Cardiac septum (tissue), 1 donor: ENCODE measurements at regions not wholly inside any gene's neighbourhood (a gene's known extent, or its start where the extent isn't known, plus 50 kb on each side); places are given as distances from the start of the nearest gene placed in this dataset.
A peak's percentile ranks its signal among the peaks of the same experiment; 100 is the strongest.

Experiments
- DNase-seq: peaks from one replicate; pipeline ENCODE4 v3.0.0-alpha.2; 2020; ENCODE audit warnings: low spot score
- intact Hi-C: fragments of 100-400 bp; cut with DNase I; formaldehyde crosslinking; loops from one replicate; pipeline ENCODE4 v1.14.0; 2022
- donor health status: DM: no; HTN: no; CAD: no.

DNA sequence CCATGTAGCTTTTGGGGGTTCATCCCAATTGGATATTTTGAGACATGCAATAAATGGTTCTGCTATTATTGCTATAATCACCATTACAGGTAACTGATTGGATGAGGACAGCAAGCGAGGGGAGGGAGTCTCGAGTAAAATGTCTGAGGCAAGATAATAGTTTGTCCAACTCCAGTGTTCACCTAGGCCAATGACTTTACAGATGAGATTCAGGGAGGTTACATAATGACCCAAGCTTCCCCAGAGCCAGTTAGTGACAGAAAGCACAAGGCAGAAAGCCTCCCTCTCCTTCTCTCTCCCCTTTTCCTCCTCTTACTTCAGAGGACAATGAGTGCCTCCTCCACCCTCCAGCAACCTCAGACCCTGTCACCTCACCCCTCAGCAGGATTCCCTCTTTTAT, 98.4 kb upstream of the GLS start:
- DNase-seq, result no peak
- intact Hi-C loops, result loop anchor here (5.0 to 10.0 kb wide), 2 partner anchors 250 to 397 kb away; no protein-coding TSS in a partner anchor

DNA sequence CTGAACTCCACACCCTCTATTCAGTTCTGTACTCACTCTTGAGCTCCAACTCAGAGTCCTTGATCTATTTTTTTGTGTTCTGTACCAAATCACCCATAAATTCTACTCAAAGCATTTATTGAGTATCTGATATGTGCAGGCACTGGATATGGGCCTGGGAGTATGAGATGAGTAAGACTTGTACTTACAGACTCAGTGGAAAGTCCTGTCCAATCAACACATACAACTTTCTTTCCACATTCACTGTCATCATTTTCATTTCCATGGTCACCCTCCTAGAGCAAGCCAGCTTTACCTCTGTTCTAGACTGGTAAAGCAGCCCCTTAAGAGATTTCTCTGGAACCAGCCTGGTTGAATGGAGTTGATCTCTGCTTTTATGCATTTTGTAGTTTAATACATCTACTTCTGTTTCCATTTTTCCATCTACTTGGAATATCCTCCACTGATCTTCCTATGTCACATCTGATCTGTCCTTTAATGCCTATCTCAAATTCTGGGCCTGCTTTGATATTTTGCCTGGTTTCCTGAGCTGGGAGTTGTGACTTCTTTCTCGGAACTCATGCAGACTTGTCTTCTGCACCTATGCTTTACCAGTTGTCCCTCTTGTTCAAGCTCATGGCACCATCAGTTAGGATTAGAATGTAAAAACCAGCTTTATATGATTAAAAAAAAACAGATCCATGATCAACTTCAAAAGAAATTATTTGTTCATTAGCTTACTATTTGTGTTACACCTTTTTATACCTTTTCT, 96.9 kb upstream of the GLS start:
- no peak for DNase-seq
- intact Hi-C loops, result loop anchor here (5.0 to 10.0 kb wide), 2 partner anchors 249 to 399 kb away; no protein-coding TSS in a partner anchor

- intact Hi-C loops, result loop anchor here (10.0 kb wide), 1 partner anchor 401 kb away; no protein-coding TSS in a partner anchor
- DNase-seq, result no peak
Measured at GRCh38 chr2:190785334-190785733, 95.3 kb upstream of the GLS start.

DNA sequence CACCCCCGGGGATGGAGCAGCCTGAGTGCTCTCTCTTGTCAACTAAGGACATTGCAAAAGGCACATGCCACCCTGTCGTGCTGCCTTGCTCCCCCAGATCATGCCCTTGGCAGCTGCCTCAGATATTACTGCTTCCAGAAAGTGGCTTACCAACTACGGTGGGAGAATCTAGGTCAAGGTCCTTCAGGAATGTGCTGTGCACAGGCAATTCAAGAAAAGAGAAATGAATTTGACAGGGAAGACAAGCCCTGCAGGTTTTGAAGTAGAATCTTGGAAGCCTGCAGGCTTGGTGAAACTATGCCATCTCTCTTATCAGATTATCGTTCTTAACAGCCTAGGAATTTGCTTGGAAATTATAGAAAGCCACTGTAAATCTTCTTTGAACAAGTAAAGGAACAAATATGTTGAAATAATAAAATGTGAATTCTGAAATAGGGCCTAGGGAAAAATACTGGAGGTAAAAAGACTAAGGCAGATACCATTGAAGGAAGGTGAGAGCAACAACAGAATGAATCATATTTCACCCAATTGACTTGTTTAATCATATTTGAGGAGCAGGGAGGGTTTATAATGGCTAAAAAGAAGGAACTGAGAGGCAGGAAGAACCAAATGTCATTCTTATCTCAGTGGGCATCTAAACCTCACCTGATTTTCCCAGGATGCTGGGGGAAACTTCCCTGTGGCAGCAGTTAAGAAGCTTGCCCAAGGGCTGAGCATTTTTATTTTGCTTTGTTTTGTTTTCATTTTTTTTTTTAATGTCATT, 94.0 kb upstream of the GLS start:
- DNase-seq, result no peak
- intact Hi-C loops, result loop anchor here (10.0 kb wide), 1 partner anchor 402 kb away; no protein-coding TSS in a partner anchor

DNA sequence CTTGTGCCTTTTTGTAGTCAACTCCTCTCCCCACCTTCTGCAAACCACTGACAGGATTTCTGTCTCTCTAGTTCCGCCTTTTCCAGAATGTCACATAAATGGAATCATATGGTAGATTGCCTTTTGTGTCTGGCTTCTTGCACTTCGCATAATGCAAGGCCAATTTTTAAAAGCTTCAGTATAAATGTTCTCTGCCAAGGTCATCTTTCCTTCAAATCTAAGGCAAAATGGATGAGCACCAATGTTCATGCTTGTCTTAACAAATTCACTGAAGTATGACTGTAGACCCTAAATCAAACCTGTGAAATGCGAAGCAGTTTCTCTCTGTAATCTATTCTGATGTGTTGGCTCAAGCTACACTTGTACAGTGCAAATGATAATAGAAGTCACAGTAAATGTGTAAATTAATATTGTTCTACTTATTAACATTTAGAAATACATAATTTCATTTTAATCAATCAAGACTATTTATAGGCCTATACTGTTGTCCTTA, 92.8 kb upstream of the GLS start:
- no peak for DNase-seq
- intact Hi-C loops, result loop anchor here (2.0 to 10.0 kb wide), 2 partner anchors 15 to 403 kb away; no protein-coding TSS in a partner anchor

DNA sequence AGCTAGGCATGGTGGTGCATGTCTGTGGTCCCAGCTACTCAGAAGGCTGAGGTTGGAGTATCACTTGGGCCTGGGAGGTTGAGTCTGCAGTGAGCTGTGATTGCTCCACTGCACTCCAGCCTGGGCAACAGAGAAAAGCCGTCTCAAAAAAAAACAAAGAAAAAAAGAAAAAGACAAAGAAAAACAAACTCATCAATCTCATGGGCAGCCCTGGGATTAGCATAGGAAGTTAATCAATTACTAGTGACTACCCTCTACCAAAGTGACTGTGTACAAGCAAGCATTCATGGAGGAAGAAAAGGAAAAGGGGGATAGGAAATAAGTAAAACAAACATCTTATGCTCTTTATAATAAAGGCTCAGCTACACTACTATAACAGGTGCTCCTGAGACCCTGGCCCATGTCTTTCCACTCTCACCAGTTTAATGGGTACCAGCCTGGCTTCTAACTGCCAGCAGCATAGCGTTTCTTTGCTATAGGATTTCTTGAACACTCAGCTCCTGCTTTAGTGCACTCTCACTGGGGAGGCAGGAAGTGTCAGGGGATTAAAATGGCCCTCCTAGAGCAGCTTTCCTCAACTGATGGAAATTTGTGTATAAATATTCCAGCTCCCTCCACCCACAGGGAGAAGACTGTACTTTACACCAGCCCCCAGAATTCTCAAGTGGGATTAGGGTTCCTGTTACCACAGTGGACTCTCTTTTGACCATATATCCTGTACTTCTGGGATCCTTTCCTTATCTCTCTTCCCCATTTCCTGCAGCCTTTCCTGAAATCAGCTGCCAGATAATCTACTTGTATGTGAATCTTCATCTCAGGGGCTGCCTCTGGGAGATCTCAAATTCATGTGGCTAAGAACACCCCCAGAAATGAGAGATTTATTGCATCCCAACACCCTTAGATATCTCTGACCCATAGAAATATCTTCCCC, 91.3 kb upstream of the GLS start:
- intact Hi-C loops, result loop anchor here (2.0 to 10.0 kb wide), 4 partner anchors 13 to 455 kb away; no protein-coding TSS in a partner anchor
- no peak for DNase-seq

- DNase-seq, result peak; percentile 81
- intact Hi-C loops, result loop anchor here (2.0 to 10.0 kb wide), 2 partner anchors 69 to 457 kb away; no protein-coding TSS in a partner anchor
Measured at GRCh38 chr2:190791347-190791975, 89.2 kb upstream of the GLS start.

DNA sequence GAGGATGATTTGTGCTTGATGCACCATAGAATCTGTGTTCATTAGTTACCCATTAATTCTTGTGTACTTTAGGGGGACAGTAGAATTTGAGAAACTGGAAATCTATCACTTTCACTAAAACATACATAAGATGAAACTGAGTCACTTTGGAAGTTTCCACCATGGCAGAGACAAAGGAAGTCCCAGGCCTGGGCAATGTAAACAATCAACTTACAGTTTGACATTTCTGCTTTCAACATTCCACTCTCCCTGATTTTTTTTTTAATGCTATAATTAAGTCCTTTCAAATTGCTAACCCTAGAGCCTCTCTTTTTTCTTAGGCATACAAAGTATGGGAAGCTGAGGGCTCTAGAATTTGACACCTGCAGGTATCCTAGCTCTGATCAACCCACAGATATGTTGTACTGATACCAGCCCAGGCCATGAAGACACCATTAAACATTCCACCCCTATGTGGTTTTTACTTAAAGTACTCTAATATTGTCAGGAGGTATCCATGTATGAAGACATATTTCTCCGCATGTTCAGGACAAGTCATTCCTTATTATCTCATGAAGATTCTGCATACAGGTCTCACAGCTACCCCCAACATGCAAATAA, 88.5 kb upstream of the GLS start:
- intact Hi-C loops, result loop anchor here (2.0 to 10.0 kb wide), 2 partner anchors 69 to 457 kb away; no protein-coding TSS in a partner anchor
- DNase-seq, result no peak

GRCh38 chr2:190792956-190793888, 87.4 kb upstream of the GLS start:
- intact Hi-C loops, result loop anchor here (10.0 kb wide), 1 partner anchor 458 kb away; no protein-coding TSS in a partner anchor
- DNase-seq, result no peak

- DNase-seq, result no peak
- intact Hi-C loops, result loop anchor here (10.0 kb wide), 1 partner anchor 460 kb away; no protein-coding TSS in a partner anchor
Measured at GRCh38 chr2:190794377-190794776, 86.2 kb upstream of the GLS start.

- DNase-seq, result no peak
- intact Hi-C loops, result loop anchor here (10.0 kb wide), 1 partner anchor 460 kb away; no protein-coding TSS in a partner anchor
Measured at GRCh38 chr2:190794790-190795189, 85.8 kb upstream of the GLS start.

GRCh38 chr2:190795686-190796085, 84.9 kb upstream of the GLS start:
- DNase-seq, result no peak
- intact Hi-C loops, result loop anchor here (10.0 kb wide), 1 partner anchor 461 kb away; no protein-coding TSS in a partner anchor

GRCh38 chr2:190799999-190800398, 80.6 kb upstream of the GLS start:
- no peak for DNase-seq
- intact Hi-C loops, result loop anchor here (10.0 kb wide), 1 partner anchor 465 kb away; no protein-coding TSS in a partner anchor

- no peak for DNase-seq
- intact Hi-C loops, result no loop called here
Measured at GRCh38 chr2:190800528-190800927, 80.1 kb upstream of the GLS start.

GRCh38 chr2:190802129-190802528, 78.5 kb upstream of the GLS start:
- intact Hi-C loops, result loop anchor here (2.0 kb wide), 1 partner anchor 13 kb away; no protein-coding TSS in a partner anchor
- DNase-seq, result no peak

DNA sequence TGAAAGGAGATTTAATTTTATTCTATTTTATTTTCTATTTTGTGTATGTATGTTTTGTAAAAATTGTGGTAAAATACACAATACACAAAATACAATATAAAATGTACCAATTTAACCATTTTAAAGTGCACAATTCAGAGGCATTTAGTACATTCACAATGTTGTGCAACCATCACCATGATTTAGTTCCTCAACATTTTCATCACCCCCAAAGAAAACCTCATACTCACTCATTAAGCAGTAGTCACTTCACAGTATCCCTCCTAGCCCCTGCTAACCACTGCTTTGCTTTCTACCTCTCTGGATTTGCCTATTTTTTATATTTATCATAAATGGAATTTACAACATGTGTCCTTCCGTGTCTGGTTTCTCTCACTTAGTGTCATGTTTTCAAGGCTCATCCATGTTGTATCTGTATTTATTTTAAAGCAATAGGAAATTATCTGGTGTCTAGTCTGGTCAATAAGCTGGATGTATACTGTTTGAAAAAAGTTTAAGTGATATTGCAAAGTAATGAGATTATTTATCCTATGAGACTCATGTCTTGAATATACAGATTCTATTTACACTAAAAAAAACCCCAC, 77.9 kb upstream of the GLS start:
- no peak for DNase-seq
- intact Hi-C loops, result loop anchor here (2.0 kb wide), 1 partner anchor 14 kb away; no protein-coding TSS in a partner anchor
